ENCODE measurements at regions not wholly inside any gene's neighbourhood (a gene's known extent, or its start where the extent isn't known, plus 50 kb on each side); places are given as distances from the start of the nearest gene placed in this dataset.

GRCh38 chr2:240299710-240300068, 135.8 kb upstream of the GPC1 start:
- FAIRE-seq: no peak

GRCh38 chr2:240300261-240300821, 135.1 kb upstream of the GPC1 start:
- no peak for FAIRE-seq

- no peak for FAIRE-seq
These were observed 134.6 kb upstream of the GPC1 start for GRCh38 chr2:240300840-240301239.

- no peak for FAIRE-seq
These were observed 134.1 kb upstream of the GPC1 start for GRCh38 chr2:240301256-240301795.

- no peak for FAIRE-seq
These were observed 133.4 kb upstream of the GPC1 start for GRCh38 chr2:240302041-240302440.

GRCh38 chr2:240302933-240303595, 132.4 kb upstream of the GPC1 start:
- no peak for FAIRE-seq

GRCh38 chr2:240303896-240304745, 131.3 kb upstream of the GPC1 start:
- FAIRE-seq: no peak

- no peak for FAIRE-seq
These were observed 130.7 kb upstream of the GPC1 start for GRCh38 chr2:240304746-240305161.

GRCh38 chr2:240305369-240305962, 130.0 kb upstream of the GPC1 start:
- no peak for FAIRE-seq

- FAIRE-seq: no peak
These were observed 129.3 kb upstream of the GPC1 start for GRCh38 chr2:240306185-240306584.

GRCh38 chr2:240308111-240308651, 127.3 kb upstream of the GPC1 start:
- FAIRE-seq: no peak

- FAIRE-seq: no peak
These were observed 126.2 kb upstream of the GPC1 start for GRCh38 chr2:240309214-240309613.

GRCh38 chr2:240310201-240310600, 125.3 kb upstream of the GPC1 start:
- no peak for FAIRE-seq

- no peak for FAIRE-seq
These were observed 124.8 kb upstream of the GPC1 start for GRCh38 chr2:240310645-240311044.

- no peak for FAIRE-seq
These were observed 123.6 kb upstream of the GPC1 start for GRCh38 chr2:240311821-240312220.

- no peak for FAIRE-seq
These were observed 116.1 kb upstream of the GPC1 start for GRCh38 chr2:240319221-240319854.

- no peak for FAIRE-seq
These were observed 115.6 kb upstream of the GPC1 start for GRCh38 chr2:240319855-240320203.

GRCh38 chr2:240320204-240320993, 115.1 kb upstream of the GPC1 start:
- FAIRE-seq: no peak

- no peak for FAIRE-seq
These were observed 113.1 kb upstream of the GPC1 start for GRCh38 chr2:240322231-240322955.

GRCh38 chr2:240322991-240323390, 112.5 kb upstream of the GPC1 start:
- FAIRE-seq: no peak
